Brain microvascular endothelial cell (primary cell): ENCODE measurements at regions not wholly inside any gene's neighbourhood (a gene's known extent, or its start where the extent isn't known, plus 50 kb on each side); places are given as distances from the start of the nearest gene placed in this dataset.

ENCODE experiments used
- DNase-seq: peaks from one replicate; pipeline ENCODE4 v3.0.0-alpha.2; 2020
- H3K27ac ChIP-seq: fragments of 250-450 bp; sonication (Bioruptor Pico); 2 replicates; pipeline ENCODE4 v1.5.1; 2020; ENCODE audit warnings: mild to moderate bottlenecking, moderate library complexity
- H3K27me3 ChIP-seq: fragments of 250-450 bp; sonication (Bioruptor Pico); replicated peaks from 2 replicates; pipeline ENCODE4 v1.5.1; 2020; ENCODE audit warnings: mild to moderate bottlenecking
- H3K36me3 ChIP-seq: fragments of 250-450 bp; sonication (Bioruptor Pico); replicated peaks from 2 replicates; pipeline ENCODE4 v1.5.1; 2020; ENCODE audit warnings: mild to moderate bottlenecking
- H3K4me3 ChIP-seq: 2 replicates; pipeline ENCODE4 v1.5.1; 2011; ENCODE audit warnings: low read depth, mild to moderate bottlenecking, control low read depth, low read length, moderate library complexity
- CTCF ChIP-seq: IDR thresholded peaks from 2 replicates; pipeline ENCODE4 v1.5.1; 2011; ENCODE audit warnings: low read depth, mild to moderate bottlenecking, moderate library complexity, low read length, control low read depth, inconsistent platforms; ENCODE audit errors: missing control alignments
- in situ Hi-C: cut with HindIII; loops from 2 replicates; pipeline ENCODE4 v1.10.0; 2017; ENCODE audit warnings: low sequenced_read_pairs, low pct_ligation_motif_present

- TF ChIP-seq CTCF = no peak
- Histone ChIP-seq H3K27ac (no peak overlapping the region), H3K4me3 (no peak overlapping the region), H3K27me3 (no peaks in the 10 kb centered on the region), H3K36me3 (no peaks in the 10 kb centered on the region)
- no peak for DNase-seq
- in situ Hi-C loops = no loop called here
Observed at GRCh38 chr18:25465152-25465732, 113.3 kb upstream of the ZNF521 start.

GRCh38 chr18:25464227-25464626, 112.3 kb upstream of the ZNF521 start:
- Histone ChIP-seq H3K27me3 (no peaks in the 10 kb centered on the region), H3K4me3 (no peak overlapping the region), H3K36me3 (no peaks in the 10 kb centered on the region), H3K27ac (no peak overlapping the region)
- peak; percentile 1 for DNase-seq
- in situ Hi-C loops = no loop called here
- TF ChIP-seq CTCF = no peak

- no peak for TF ChIP-seq CTCF
- no peak overlapping the region for H3K27ac ChIP-seq
- no peaks in the 10 kb centered on the region for H3K36me3 ChIP-seq
- DNase-seq = no peak
- H3K27me3 ChIP-seq = no peaks in the 10 kb centered on the region
- H3K4me3 ChIP-seq = no peak overlapping the region
- in situ Hi-C loops = no loop called here
Observed at GRCh38 chr18:25463726-25464125, 111.8 kb upstream of the ZNF521 start.

GRCh38 chr18:25459814-25460213, 107.8 kb upstream of the ZNF521 start:
- H3K4me3 ChIP-seq = no peak overlapping the region
- TF ChIP-seq CTCF = no peak
- no peak for DNase-seq
- H3K27me3 ChIP-seq = no peaks in the 10 kb centered on the region
- no peaks in the 10 kb centered on the region for H3K36me3 ChIP-seq
- in situ Hi-C loops = no loop called here
- H3K27ac ChIP-seq = no peak overlapping the region

GRCh38 chr18:25457601-25458000, 105.6 kb upstream of the ZNF521 start:
- Histone ChIP-seq H3K36me3 (no peaks in the 10 kb centered on the region), H3K27ac (no peak overlapping the region), H3K4me3 (no peak overlapping the region), H3K27me3 (no peaks in the 10 kb centered on the region)
- no peak for TF ChIP-seq CTCF
- DNase-seq = no peak
- in situ Hi-C loops = no loop called here

GRCh38 chr18:25457126-25457525, 105.2 kb upstream of the ZNF521 start:
- H3K27ac ChIP-seq = no peak overlapping the region
- TF ChIP-seq CTCF = no peak
- no peak overlapping the region for H3K4me3 ChIP-seq
- H3K27me3 ChIP-seq = no peaks in the 10 kb centered on the region
- no peaks in the 10 kb centered on the region for H3K36me3 ChIP-seq
- DNase-seq = no peak
- in situ Hi-C loops = no loop called here
